ENCODE measurements at regions not wholly inside any gene's neighbourhood (a gene's known extent, or its start where the extent isn't known, plus 50 kb on each side); places are given as distances from the start of the nearest gene placed in this dataset.

GRCh38 chr3:157939166-157939565 is 167.1 kb downstream of the SHOX2 start:
- Histone ChIP-seq H3K18ac (ENCODE audit: extremely low read depth, low read length) (no peak overlapping the region), H3K27ac (ENCODE audit: low read depth, low read length) (no peak overlapping the region), H2BK5ac (ENCODE audit: low read depth, low read length) (no peak overlapping the region), H2AFZ (ENCODE audit: low read length) (no peak overlapping the region), H3K9me3 (ENCODE audit: insufficient read depth in 2 of 2, low read depth in 1 of 2, low read length in 1 of 2) (no peaks in the 10 kb centered on the region), H3K23ac (ENCODE audit: insufficient read length) (no peak overlapping the region), H3K4me1 (replicated peaks in 1 of 4; ENCODE audit: control insufficient read depth in 3 of 4, insufficient read depth in 4 of 4, low read length in 3 of 4) (no peaks in the 10 kb centered on the region), H3K4me2 (ENCODE audit: insufficient read depth in 1 of 2, low read depth in 2 of 2, low read length in 2 of 2) (no peak overlapping the region), H3K4ac (replicated peaks; ENCODE audit: insufficient read length, low read depth, low read length) (no peak overlapping the region), H3K14ac (ENCODE audit: insufficient read length) (no peak overlapping the region), H2BK120ac (replicated peaks; ENCODE audit: low read depth, low read length) (no peak overlapping the region), H4K91ac (replicated peaks; ENCODE audit: insufficient read length, low read length) (no peak overlapping the region), H3K9ac (replicated peaks in 1 of 4; ENCODE audit: extremely low read depth in 1 of 4, low read depth in 3 of 4, low read length in 3 of 4) (no peak overlapping the region), H3K56ac (replicated peaks; ENCODE audit: insufficient read length, low read depth, low read length) (no peak overlapping the region), H3K27me3 (replicated peaks in 1 of 4; ENCODE audit: control insufficient read depth in 3 of 4, extremely low read depth in 1 of 4, insufficient read depth in 3 of 4, low read length in 3 of 4) (no peaks in the 10 kb centered on the region), H4K5ac (ENCODE audit: insufficient read length, low read depth, low read length) (no peak overlapping the region), H2AK5ac (ENCODE audit: low read depth, low read length) (no peak overlapping the region), H3K79me2 (ENCODE audit: control insufficient read depth in 1 of 2, insufficient read depth in 2 of 2, low read length in 2 of 2) (no peaks in the 10 kb centered on the region), H3K36me3 (ENCODE audit: control insufficient read depth in 2 of 4, insufficient read depth in 4 of 4, low read length in 3 of 4) (no peaks in the 10 kb centered on the region), H3K23me2 (ENCODE audit: low read depth, low read length) (no peaks in the 10 kb centered on the region), H2BK15ac (ENCODE audit: low read length) (no peak overlapping the region), H2BK20ac (ENCODE audit: low read length) (no peak overlapping the region), H4K20me1 (replicated peaks in 1 of 2; ENCODE audit: control insufficient read depth in 1 of 2, insufficient read depth in 2 of 2, low read length in 2 of 2) (no peaks in the 10 kb centered on the region), H3K79me1 (ENCODE audit: low read depth, low read length) (no peaks in the 10 kb centered on the region), H3K4me3 (ENCODE audit: extremely low read depth in 1 of 4, insufficient read depth in 2 of 4, low read depth in 3 of 4, low read length in 4 of 4) (no peak overlapping the region), H2BK12ac (ENCODE audit: low read depth, low read length) (no peak overlapping the region), H4K8ac (ENCODE audit: extremely low read depth, insufficient read depth, low read length) (no peak overlapping the region)
- 92% methylated on average over 4 of the region's 4 CpGs; no CpG with 5 or more reads in 1 of the 2 experiments for WGBS, 2 experiments (ENCODE audit: extremely low coverage in 1 of 2, insufficient coverage in 1 of 2, insufficient read length in 1 of 2, insufficient replicate concordance in 2 of 2, low coverage in 1 of 2, low lambda C conversion rate in 2 of 2, missing lambda C conversion rate in 1 of 2)
- POLR2A ChIA-PET (ENCODE audit: partially characterized antibody), result no interaction called here
- no peak for FAIRE-seq
- DNase-seq (ENCODE audit: low read depth in 1 of 2, low spot score in 2 of 2), result no peak
- CTCF ChIA-PET (ENCODE audit: partially characterized antibody), result interaction anchor here (0.9 to 1.2 kb wide), 2 partner anchors 8 to 12 kb away, joined by 3 read pairs; no protein-coding TSS in a partner anchor
- TF ChIP-seq JUND (IDR thresholded peaks at IDR 0.05; ENCODE audit: low read length) (no peak), RNF2 (IDR thresholded peaks at IDR 0.05; ENCODE audit: borderline replicate concordance, low read depth, low read length, missing control alignments, poor library complexity, severe bottlenecking) (no peak), GABPA (IDR thresholded peaks at IDR 0.05; ENCODE audit: borderline replicate concordance, insufficient read depth, low read length) (no peak), SUZ12 (IDR thresholded peaks at IDR 0.05; ENCODE audit: low read length) (no peak), KDM4A (IDR thresholded peaks at IDR 0.05; ENCODE audit: low read depth, low read length, severe bottlenecking) (no peak), HDAC2 (IDR thresholded peaks at IDR 0.05; ENCODE audit: borderline replicate concordance in 1 of 2, low read depth in 2 of 2, low read length in 2 of 2) (no peak), ZNF274 (IDR thresholded peaks at IDR 0.05; ENCODE audit: borderline replicate concordance, extremely low read depth, low read length) (no peak), ATF3 (IDR thresholded peaks at IDR 0.05; ENCODE audit: insufficient read depth, low read depth, low read length) (no peak), TAF7 (optimal IDR thresholded peaks at IDR 0.05; ENCODE audit: borderline replicate concordance, low read depth, low read length) (no peak), EP300 (IDR thresholded peaks at IDR 0.05; ENCODE audit: borderline replicate concordance in 1 of 2, low read depth in 2 of 2, low read length in 2 of 2) (no peak), CTBP2 (IDR thresholded peaks at IDR 0.05; ENCODE audit: borderline replicate concordance, insufficient read depth, insufficient read length, low read length) (no peak), E2F6 (IDR thresholded peaks at IDR 0.05) (no peak)
